Spleen (tissue), 11 donors: ENCODE measurements at regions not wholly inside any gene's neighbourhood (a gene's known extent, or its start where the extent isn't known, plus 50 kb on each side); places are given as distances from the start of the nearest gene placed in this dataset.

Source experiments
- DNase-seq: peaks from one replicate; pipeline ENCODE4 v3.0.0-alpha.2; 2020
- H3K27ac ChIP-seq, 8 donors: fragments of 200-600 bp; sonication (generic) in 7 of 8; 1 replicate in 4 of 8; 2 replicates in 4 of 8; pipeline versions ENCODE4 v1.5.0 to v1.8.0; 2016 to 2021; ENCODE audit warnings: inconsistent platforms in 4 of 8, mild to moderate bottlenecking in 4 of 8, moderate library complexity in 1 of 8
- H3K27me3 ChIP-seq, 7 donors: fragments of 200-600 bp; sonication (generic) in 6 of 7; replicated peaks in 1 of 7; 1 replicate in 4 of 7; 2 replicates in 3 of 7; pipeline versions ENCODE4 v1.5.0 to v1.8.0; 2016 to 2021; ENCODE audit warnings: inconsistent platforms in 3 of 7, mild to moderate bottlenecking in 1 of 7
- H3K36me3 ChIP-seq, 6 donors: fragments of 200-600 bp; sonication (generic) in 5 of 6; 1 replicate in 4 of 6; 2 replicates in 2 of 6; pipeline versions ENCODE4 v1.5.0 to v1.8.0; 2016 to 2021; ENCODE audit warnings: inconsistent platforms in 2 of 6
- H3K4me1 ChIP-seq, 6 donors: fragments of 200-600 bp; sonication (generic) in 5 of 6; 1 replicate in 3 of 6; 2 replicates in 3 of 6; pipeline versions ENCODE4 v1.5.0 to v1.8.0; 2016 to 2021; ENCODE audit warnings: inconsistent platforms in 3 of 6
- H3K4me3 ChIP-seq, 8 donors: fragments of 200-600 bp; sonication (generic) in 7 of 8; 1 replicate in 4 of 8; 2 replicates in 4 of 8; pipeline versions ENCODE4 v1.5.0 to v1.8.0; 2016 to 2021; ENCODE audit warnings: inconsistent platforms in 4 of 8, mild to moderate bottlenecking in 4 of 8, moderate library complexity in 2 of 8
- H3K9me3 ChIP-seq, 8 donors: fragments of 200-600 bp; sonication (generic) in 7 of 8; 1 replicate in 4 of 8; 2 replicates in 4 of 8; pipeline versions ENCODE4 v1.5.0 to v1.8.0; 2016 to 2021; ENCODE audit warnings: inconsistent platforms in 4 of 8
- POLR2A ChIP-seq, 3 donors: fragments of 450-650 bp; IDR thresholded peaks; one replicate each; pipeline ENCODE4 v1.5.1; 2017; ENCODE audit warnings: antibody characterized with exemption in 3 of 3, mild to moderate bottlenecking in 1 of 3
- POLR2AphosphoS5 ChIP-seq, 3 donors: sonication (generic); formaldehyde crosslinking; IDR thresholded peaks; one replicate each; pipeline ENCODE4 v1.5.1; 2017; ENCODE audit warnings: antibody characterized with exemption in 3 of 3
- WGBS, 5 donors: extraction: QIAGEN DNeasy Blood & Tissue Kit in 3 of 5; methylation state at CpG; one replicate each; pipeline versions ENCODE4 v1.1.5 to v1.1.7; 2013 to 2018; 5-methylcytosine and 5-hydroxymethylcytosine counted together
- intact Hi-C: fragments of 100-400 bp; cut with DNase I; formaldehyde crosslinking; loops from one replicate; pipeline ENCODE4 v1.15.0; 2023; ENCODE audit warnings: low total_unique reads
- TF ChIP-seq, protein P1 (sequence below), 11 experiments: fragments of 200-600 bp in 7 of 11; fragments of 450-650 bp in 4 of 11; sonication (generic) in 4 of 11; IDR thresholded peaks in 8 of 11; conservative IDR thresholded peaks in 3 of 11; 1 replicate in 7 of 11; 2 replicates in 4 of 11; pipeline versions ENCODE4 v1.4.0 to v1.8.0; 2016 to 2021; ENCODE audit warnings: antibody characterized with exemption in 11 of 11, inconsistent platforms in 4 of 11, mild to moderate bottlenecking in 1 of 11
- donor health status: healthy with polysubstance abuse.
- donor health status: DM: no; HTN: no; CAD: no; lungs with moderate emphysema.
- donor health status: DM: no; HTN: no; CAD: no.
- donor health status: Bipolar disorder and iron deficiency.
- donor health status: healthy.
- donor health status: DM: no; HTN: no; CAD: no.
- donor health status: DM: yes; HTN: yes; CAD: no.

DNA sequence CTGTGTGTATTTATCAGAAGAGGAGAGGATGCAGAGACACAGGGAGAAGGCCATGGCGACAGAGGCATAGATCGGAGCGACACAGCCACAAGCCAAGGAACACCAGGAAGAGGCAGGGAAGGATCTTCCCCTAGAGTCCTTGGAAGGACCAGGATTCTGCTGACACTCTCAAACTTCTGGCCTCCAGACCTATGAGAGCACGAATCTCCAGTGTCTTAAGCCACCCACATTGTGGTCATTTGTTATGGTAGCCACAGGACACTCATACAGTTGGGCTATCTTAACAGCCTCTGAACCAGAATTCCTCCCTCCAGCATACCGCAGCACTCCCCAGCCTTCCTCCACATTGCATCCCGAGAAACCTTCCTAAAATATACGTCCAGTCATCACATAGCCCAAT lies 367.0 kb upstream of the MGMT start:
- no peak for DNase-seq
- WGBS, 5 donors: 84 to 96% (median 91%) methylated on average over 7 of the region's 7 CpGs
- no peak overlapping the region for H3K27ac ChIP-seq
- no peaks in the 10 kb centered on the region for H3K9me3 ChIP-seq
- H3K36me3 ChIP-seq: no peaks in the 10 kb centered on the region
- TF ChIP-seq, protein P1, sequence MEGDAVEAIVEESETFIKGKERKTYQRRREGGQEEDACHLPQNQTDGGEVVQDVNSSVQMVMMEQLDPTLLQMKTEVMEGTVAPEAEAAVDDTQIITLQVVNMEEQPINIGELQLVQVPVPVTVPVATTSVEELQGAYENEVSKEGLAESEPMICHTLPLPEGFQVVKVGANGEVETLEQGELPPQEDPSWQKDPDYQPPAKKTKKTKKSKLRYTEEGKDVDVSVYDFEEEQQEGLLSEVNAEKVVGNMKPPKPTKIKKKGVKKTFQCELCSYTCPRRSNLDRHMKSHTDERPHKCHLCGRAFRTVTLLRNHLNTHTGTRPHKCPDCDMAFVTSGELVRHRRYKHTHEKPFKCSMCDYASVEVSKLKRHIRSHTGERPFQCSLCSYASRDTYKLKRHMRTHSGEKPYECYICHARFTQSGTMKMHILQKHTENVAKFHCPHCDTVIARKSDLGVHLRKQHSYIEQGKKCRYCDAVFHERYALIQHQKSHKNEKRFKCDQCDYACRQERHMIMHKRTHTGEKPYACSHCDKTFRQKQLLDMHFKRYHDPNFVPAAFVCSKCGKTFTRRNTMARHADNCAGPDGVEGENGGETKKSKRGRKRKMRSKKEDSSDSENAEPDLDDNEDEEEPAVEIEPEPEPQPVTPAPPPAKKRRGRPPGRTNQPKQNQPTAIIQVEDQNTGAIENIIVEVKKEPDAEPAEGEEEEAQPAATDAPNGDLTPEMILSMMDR (IDR thresholded peaks at IDR 0.05 in 8 of 11, conservative IDR thresholded peaks at IDR 0.05 in 3 of 11): no peak
- TF ChIP-seq POLR2AphosphoS5 (IDR thresholded peaks at IDR 0.05): no peak
- TF ChIP-seq POLR2A (IDR thresholded peaks at IDR 0.05): no peak
- intact Hi-C loops: no loop called here
- H3K27me3 ChIP-seq: no peaks in the 10 kb centered on the region
- no peak overlapping the region for H3K4me3 ChIP-seq
- H3K4me1 ChIP-seq: peaks cover 0 to 2% (median 0%) of the 10 kb centered on the region in 6 donors

DNA sequence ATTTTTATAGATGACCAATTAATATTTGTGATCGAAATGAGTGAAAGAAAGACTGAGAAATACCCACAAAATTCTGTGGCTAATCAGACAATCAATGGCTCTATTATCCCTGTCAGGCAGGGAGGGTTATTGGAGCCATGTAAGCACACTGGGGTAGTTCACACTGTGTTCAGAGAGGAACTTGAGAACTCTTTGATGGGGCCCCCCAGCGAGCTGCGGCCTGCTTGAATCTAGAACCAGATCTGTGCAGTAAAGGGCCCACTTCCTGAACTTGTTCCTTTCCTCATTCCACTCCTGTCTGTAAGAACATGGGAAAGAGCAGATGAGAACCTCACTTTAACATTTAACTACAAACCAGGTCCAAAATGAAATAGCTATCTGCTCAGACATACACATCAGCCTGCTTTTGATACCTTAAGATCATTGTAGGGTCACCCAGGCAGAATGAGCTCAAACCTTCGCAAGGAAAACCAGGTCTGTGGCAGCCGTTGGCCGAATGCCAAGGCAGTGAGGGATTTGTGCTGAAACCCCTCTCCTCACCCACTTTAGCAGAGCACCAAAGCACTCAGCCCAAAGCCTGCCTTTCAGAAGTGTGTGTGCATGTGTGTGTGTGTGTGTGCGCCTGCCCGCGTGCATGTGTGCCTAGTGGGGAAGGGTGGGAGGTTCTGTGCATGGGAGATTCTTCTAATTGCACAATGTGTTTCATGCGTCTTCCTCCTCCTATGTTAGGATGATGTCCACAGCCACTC lies 365.6 kb upstream of the MGMT start:
- WGBS, 5 donors: 59 to 83% (median 70%) methylated on average over 10 of the region's 10 CpGs
- no peak overlapping the region for H3K27ac ChIP-seq
- DNase-seq: no peak
- TF ChIP-seq, protein P1 (IDR thresholded peaks at IDR 0.05 in 8 of 11, conservative IDR thresholded peaks at IDR 0.05 in 3 of 11): no peak
- no peak for TF ChIP-seq POLR2A (IDR thresholded peaks at IDR 0.05)
- H3K4me1 ChIP-seq: peaks cover 0 to 2% (median 0%) of the 10 kb centered on the region in 6 donors
- no peak overlapping the region for H3K4me3 ChIP-seq
- intact Hi-C loops: no loop called here
- H3K36me3 ChIP-seq: no peaks in the 10 kb centered on the region
- no peaks in the 10 kb centered on the region for H3K9me3 ChIP-seq
- no peaks in the 10 kb centered on the region for H3K27me3 ChIP-seq

DNA sequence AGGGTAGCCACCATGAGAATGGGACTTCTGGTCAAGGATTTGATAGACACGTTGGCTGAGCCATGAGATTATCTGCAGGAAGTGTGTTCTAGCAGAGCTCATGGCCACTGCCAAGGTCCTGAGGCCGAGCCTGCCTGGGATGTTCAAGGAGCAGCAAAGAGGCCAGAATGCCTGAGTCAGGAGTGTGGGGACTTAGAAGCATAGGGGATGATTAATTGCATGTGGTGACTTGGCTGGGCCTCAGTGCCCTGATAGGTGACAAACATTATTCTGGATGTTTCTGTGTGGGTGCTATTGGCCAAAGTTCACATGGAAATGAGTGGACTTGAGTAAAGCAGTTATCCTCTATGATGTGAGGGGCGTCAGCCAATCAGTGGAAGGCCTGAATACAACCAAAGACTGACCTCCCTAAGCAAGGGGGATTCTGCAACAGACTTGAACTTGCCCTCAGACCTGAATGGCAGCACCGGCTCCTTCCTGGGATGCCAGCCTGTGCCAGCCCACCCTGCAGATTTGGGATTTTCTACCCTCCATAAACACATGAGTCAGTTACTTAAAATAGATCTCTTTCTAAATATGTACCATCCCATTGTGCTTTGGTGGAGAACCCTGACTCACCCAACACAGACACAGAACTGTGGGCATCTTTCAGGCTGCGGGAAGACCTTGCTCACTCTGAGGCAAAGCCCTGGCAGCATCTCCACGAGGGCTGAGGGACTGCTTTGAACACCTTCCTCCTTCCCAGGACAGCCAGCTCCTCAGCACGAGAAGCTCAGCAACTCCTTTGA lies 363.9 kb upstream of the MGMT start:
- Histone ChIP-seq H3K27me3 (no peaks in the 10 kb centered on the region), H3K4me3 (no peak overlapping the region), H3K4me1 (peaks cover 0 to 2% (median 0%) of the 10 kb centered on the region in 6 donors), H3K9me3 (no peaks in the 10 kb centered on the region), H3K27ac (no peak overlapping the region), H3K36me3 (no peaks in the 10 kb centered on the region)
- 70 to 87% (median 78%) methylated on average over 5 to 7 of the region's 7 CpGs for WGBS, 5 donors
- no peak for DNase-seq
- TF ChIP-seq POLR2AphosphoS5 (IDR thresholded peaks at IDR 0.05) (no peak), POLR2A (IDR thresholded peaks at IDR 0.05) (no peak)
- TF ChIP-seq, protein P1 (IDR thresholded peaks at IDR 0.05 in 8 of 11, conservative IDR thresholded peaks at IDR 0.05 in 3 of 11): no peak
- intact Hi-C loops: no loop called here
